Activated CD4-positive, alpha-beta memory T cell treated with anti-CD3 and anti-CD28 coated beads, Interleukin-2, amount 10 ng/mL, durations not matched to agents 7 days and 5 days (primary cell): ENCODE measurements at regions not wholly inside any gene's neighbourhood (a gene's known extent, or its start where the extent isn't known, plus 50 kb on each side); places are given as distances from the start of the nearest gene placed in this dataset.

ENCODE experiments used
- CTCF ChIA-PET: fragments of 350-600 bp; sonication (Branson Sonifier 250); formaldehyde crosslinking; loops from one replicate; lab custom pipeline; 2021; ENCODE audit warnings: antibody characterized with exemption, inconsistent platforms; lab: Charles Lee
- POLR2A ChIA-PET: fragments of 350-600 bp; sonication (Branson Sonifier 250); formaldehyde crosslinking; loops from one replicate; lab custom pipeline; 2021; ENCODE audit warnings: antibody characterized with exemption; lab: Charles Lee
- DNase-seq: peaks from one replicate; pipeline ENCODE4 v3.0.0-alpha.2; 2020
- H3K27ac Mint-ChIP-seq: one replicate; pipeline ENCODE4 v1.8.0; 2021; ENCODE audit warnings: mild to moderate bottlenecking, mixed read lengths
- H3K27me3 Mint-ChIP-seq: one replicate; pipeline ENCODE4 v1.8.0; 2021; ENCODE audit warnings: mixed read lengths
- H3K36me3 Mint-ChIP-seq: one replicate; pipeline ENCODE4 v1.8.0; 2021; ENCODE audit warnings: low read depth, mixed read lengths
- H3K4me1 Mint-ChIP-seq: one replicate; pipeline ENCODE4 v1.8.0; 2021; ENCODE audit warnings: mixed read lengths
- H3K4me3 Mint-ChIP-seq: one replicate; pipeline ENCODE4 v1.8.0; 2021; ENCODE audit warnings: mild to moderate bottlenecking, mixed read lengths
- H3K9me3 Mint-ChIP-seq: one replicate; pipeline ENCODE4 v1.8.0; 2021; ENCODE audit warnings: mixed read lengths

GRCh38 chr20:56711018-56711417 is 81.9 kb downstream of the TFAP2C start:
- CTCF ChIA-PET: no interaction called here

GRCh38 chr20:56715309-56715708 is 86.2 kb downstream of the TFAP2C start:
- Mint-ChIP-seq H3K9me3 (no peaks in the 10 kb centered on the region), H3K36me3 (no peaks in the 10 kb centered on the region), H3K27ac (no peak overlapping the region), H3K4me3 (no peak overlapping the region), H3K27me3 (no peaks in the 10 kb centered on the region), H3K4me1 (no peaks in the 10 kb centered on the region)
- CTCF ChIA-PET: no interaction called here
- DNase-seq: no peak
- POLR2A ChIA-PET: no interaction called here

More at GRCh38 chr20:56711018-56711417, 81.9 kb downstream of the TFAP2C start:
- H3K36me3 Mint-ChIP-seq: no peaks in the 10 kb centered on the region
- no peaks in the 10 kb centered on the region for H3K4me1 Mint-ChIP-seq
- no peak overlapping the region for H3K4me3 Mint-ChIP-seq
- no peaks in the 10 kb centered on the region for H3K27me3 Mint-ChIP-seq
- no peak overlapping the region for H3K27ac Mint-ChIP-seq
- POLR2A ChIA-PET: no interaction called here
- no peak for DNase-seq
- no peaks in the 10 kb centered on the region for H3K9me3 Mint-ChIP-seq

GRCh38 chr20:56715902-56716519 is 86.9 kb downstream of the TFAP2C start:
- CTCF ChIA-PET: no interaction called here
- no peaks in the 10 kb centered on the region for H3K9me3 Mint-ChIP-seq

GRCh38 chr20:56716806-56717205 is 87.7 kb downstream of the TFAP2C start:
- POLR2A ChIA-PET: no interaction called here
- H3K27ac Mint-ChIP-seq: no peak overlapping the region
- no peaks in the 10 kb centered on the region for H3K4me1 Mint-ChIP-seq
- no peak overlapping the region for H3K4me3 Mint-ChIP-seq
- no peaks in the 10 kb centered on the region for H3K27me3 Mint-ChIP-seq
- no peak for DNase-seq
- H3K9me3 Mint-ChIP-seq: no peaks in the 10 kb centered on the region
- CTCF ChIA-PET: no interaction called here
- no peaks in the 10 kb centered on the region for H3K36me3 Mint-ChIP-seq

More at GRCh38 chr20:56715902-56716519, 86.9 kb downstream of the TFAP2C start:
- POLR2A ChIA-PET: no interaction called here
- Mint-ChIP-seq H3K27ac (no peak overlapping the region), H3K27me3 (no peaks in the 10 kb centered on the region), H3K4me3 (no peak overlapping the region), H3K36me3 (no peaks in the 10 kb centered on the region), H3K4me1 (no peaks in the 10 kb centered on the region)
- no peak for DNase-seq

- H3K36me3 Mint-ChIP-seq: no peaks in the 10 kb centered on the region
- no peak overlapping the region for H3K27ac Mint-ChIP-seq
- no peaks in the 10 kb centered on the region for H3K4me1 Mint-ChIP-seq
- no peak for DNase-seq
- no peak overlapping the region for H3K4me3 Mint-ChIP-seq
- ChIA-PET POLR2A (no interaction called here), CTCF (no interaction called here)
- H3K9me3 Mint-ChIP-seq: no peaks in the 10 kb centered on the region
- no peaks in the 10 kb centered on the region for H3K27me3 Mint-ChIP-seq
Observed at GRCh38 chr20:56718816-56719215, 89.7 kb downstream of the TFAP2C start.

GRCh38 chr20:56720620-56721213 is 91.6 kb downstream of the TFAP2C start:
- Mint-ChIP-seq H3K27ac (no peak overlapping the region), H3K4me1 (no peaks in the 10 kb centered on the region), H3K36me3 (no peaks in the 10 kb centered on the region), H3K9me3 (no peaks in the 10 kb centered on the region), H3K27me3 (no peaks in the 10 kb centered on the region), H3K4me3 (no peak overlapping the region)
- no peak for DNase-seq
- POLR2A ChIA-PET: no interaction called here
- CTCF ChIA-PET: no interaction called here

- Mint-ChIP-seq H3K27ac (no peak overlapping the region), H3K36me3 (no peaks in the 10 kb centered on the region), H3K4me3 (no peak overlapping the region), H3K4me1 (no peaks in the 10 kb centered on the region), H3K9me3 (no peaks in the 10 kb centered on the region), H3K27me3 (no peaks in the 10 kb centered on the region)
- DNase-seq: no peak
- ChIA-PET POLR2A (no interaction called here), CTCF (no interaction called here)
Observed at GRCh38 chr20:56722042-56722441, 92.9 kb downstream of the TFAP2C start.

- POLR2A ChIA-PET: no interaction called here
- CTCF ChIA-PET: no interaction called here
- H3K27me3 Mint-ChIP-seq: no peaks in the 10 kb centered on the region
- H3K4me1 Mint-ChIP-seq: no peaks in the 10 kb centered on the region
- no peaks in the 10 kb centered on the region for H3K36me3 Mint-ChIP-seq
- no peak for DNase-seq
- H3K9me3 Mint-ChIP-seq: no peaks in the 10 kb centered on the region
- H3K27ac Mint-ChIP-seq: no peak overlapping the region
- no peak overlapping the region for H3K4me3 Mint-ChIP-seq
Observed at GRCh38 chr20:56723331-56723730, 94.2 kb downstream of the TFAP2C start.

- no peaks in the 10 kb centered on the region for H3K36me3 Mint-ChIP-seq
- H3K27me3 Mint-ChIP-seq: no peaks in the 10 kb centered on the region
- ChIA-PET POLR2A (no interaction called here), CTCF (no interaction called here)
- no peak overlapping the region for H3K4me3 Mint-ChIP-seq
- DNase-seq: no peak
- no peaks in the 10 kb centered on the region for H3K9me3 Mint-ChIP-seq
- H3K27ac Mint-ChIP-seq: no peak overlapping the region
- H3K4me1 Mint-ChIP-seq: no peaks in the 10 kb centered on the region
Observed at GRCh38 chr20:56724241-56724757, 95.2 kb downstream of the TFAP2C start.

GRCh38 chr20:56730003-56730402 is 100.9 kb downstream of the TFAP2C start:
- no peaks in the 10 kb centered on the region for H3K9me3 Mint-ChIP-seq
- H3K27ac Mint-ChIP-seq: no peak overlapping the region
- no peak for DNase-seq
- no peak overlapping the region for H3K4me3 Mint-ChIP-seq
- H3K36me3 Mint-ChIP-seq: no peaks in the 10 kb centered on the region
- peaks cover 2% of the 10 kb centered on the region for H3K27me3 Mint-ChIP-seq
- ChIA-PET POLR2A (no interaction called here), CTCF (no interaction called here)
- no peaks in the 10 kb centered on the region for H3K4me1 Mint-ChIP-seq

GRCh38 chr20:56730996-56731395 is 101.9 kb downstream of the TFAP2C start:
- ChIA-PET POLR2A (no interaction called here), CTCF (no interaction called here)
- H3K27ac Mint-ChIP-seq: no peak overlapping the region
- no peaks in the 10 kb centered on the region for H3K4me1 Mint-ChIP-seq
- DNase-seq: no peak
- H3K9me3 Mint-ChIP-seq: no peaks in the 10 kb centered on the region
- H3K27me3 Mint-ChIP-seq: peaks cover 7% of the 10 kb centered on the region
- H3K4me3 Mint-ChIP-seq: no peak overlapping the region
- no peaks in the 10 kb centered on the region for H3K36me3 Mint-ChIP-seq

GRCh38 chr20:56731476-56731875 is 102.4 kb downstream of the TFAP2C start:
- Mint-ChIP-seq H3K4me3 (no peak overlapping the region), H3K4me1 (no peaks in the 10 kb centered on the region), H3K9me3 (no peaks in the 10 kb centered on the region), H3K36me3 (no peaks in the 10 kb centered on the region), H3K27ac (no peak overlapping the region), H3K27me3 (peaks cover 12% of the 10 kb centered on the region)
- ChIA-PET CTCF (no interaction called here), POLR2A (no interaction called here)
- no peak for DNase-seq

GRCh38 chr20:56733967-56734366 is 104.9 kb downstream of the TFAP2C start:
- H3K9me3 Mint-ChIP-seq: no peaks in the 10 kb centered on the region
- ChIA-PET POLR2A (no interaction called here), CTCF (no interaction called here)
- no peaks in the 10 kb centered on the region for H3K4me1 Mint-ChIP-seq
- no peak for DNase-seq
- H3K4me3 Mint-ChIP-seq: no peak overlapping the region
- H3K27me3 Mint-ChIP-seq: peaks cover 14% of the 10 kb centered on the region
- no peak overlapping the region for H3K27ac Mint-ChIP-seq
- no peaks in the 10 kb centered on the region for H3K36me3 Mint-ChIP-seq

- H3K27ac Mint-ChIP-seq: no peak overlapping the region
- peaks cover 14% of the 10 kb centered on the region for H3K27me3 Mint-ChIP-seq
- no peaks in the 10 kb centered on the region for H3K9me3 Mint-ChIP-seq
- H3K36me3 Mint-ChIP-seq: no peaks in the 10 kb centered on the region
- H3K4me1 Mint-ChIP-seq: no peaks in the 10 kb centered on the region
- no peak for DNase-seq
- H3K4me3 Mint-ChIP-seq: no peak overlapping the region
- ChIA-PET CTCF (no interaction called here), POLR2A (no interaction called here)
Observed at GRCh38 chr20:56735084-56735642, 106.1 kb downstream of the TFAP2C start.
